NCI-H2196 (cell line): ENCODE measurements at regions not wholly inside any gene's neighbourhood (a gene's known extent, or its start where the extent isn't known, plus 50 kb on each side); places are given as distances from the start of the nearest gene placed in this dataset.
A peak's percentile ranks its signal among the peaks of the same experiment; 100 is the strongest.

ENCODE experiments used
- DNase-seq: peaks from one replicate; lab custom pipeline; 2025; ENCODE audit not compliant: unreplicated experiment; lab: John Stamatoyannopoulos, UW

- DNase-seq, result no peak
These were observed 141.7 kb downstream of the NDUFA10 start for GRCh38 chr2:239883326-239884050.

DNA sequence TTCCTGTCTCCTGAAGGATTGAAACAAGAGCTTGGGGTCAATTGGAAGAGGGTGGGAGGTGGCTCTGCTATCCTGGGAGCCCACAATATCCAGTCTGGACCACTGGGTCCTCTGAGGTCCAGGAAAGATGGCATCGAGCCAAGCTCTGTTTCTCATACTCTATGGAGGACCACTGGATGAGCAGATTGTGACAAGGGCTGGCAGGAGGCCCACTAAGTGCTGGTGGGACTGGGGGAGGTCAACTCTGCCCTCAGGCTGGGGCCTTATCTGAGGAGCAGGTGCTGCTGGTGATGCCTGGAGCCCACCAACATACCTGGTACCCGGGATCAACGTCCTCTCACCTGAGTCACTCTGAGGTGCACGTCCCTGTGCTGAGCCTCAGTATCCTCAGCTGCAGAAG, 142.4 kb downstream of the NDUFA10 start:
- DNase-seq, result no peak

DNA sequence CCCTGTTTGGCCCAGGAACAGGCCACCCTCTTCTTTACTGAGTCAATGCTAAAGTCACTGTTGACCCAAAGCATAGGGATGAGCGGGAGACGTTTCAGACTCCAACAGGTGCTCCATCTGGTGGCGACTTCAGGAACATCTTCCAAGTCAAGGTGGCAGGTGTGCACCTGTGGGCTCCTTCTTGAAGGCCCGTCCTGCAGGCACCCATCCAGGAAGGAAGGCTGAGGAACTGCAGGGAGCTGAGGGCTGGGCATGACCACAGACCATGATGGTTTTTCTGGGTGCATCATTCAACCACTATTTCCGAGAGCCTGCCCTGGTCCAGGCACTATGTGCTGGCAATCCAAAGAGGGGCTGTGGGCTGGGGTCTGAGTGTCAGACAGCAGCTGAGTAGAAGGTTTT, 142.8 kb downstream of the NDUFA10 start:
- DNase-seq, result peak; percentile 75

GRCh38 chr2:239881561-239882320, 143.4 kb downstream of the NDUFA10 start:
- DNase-seq, result no peak

DNA sequence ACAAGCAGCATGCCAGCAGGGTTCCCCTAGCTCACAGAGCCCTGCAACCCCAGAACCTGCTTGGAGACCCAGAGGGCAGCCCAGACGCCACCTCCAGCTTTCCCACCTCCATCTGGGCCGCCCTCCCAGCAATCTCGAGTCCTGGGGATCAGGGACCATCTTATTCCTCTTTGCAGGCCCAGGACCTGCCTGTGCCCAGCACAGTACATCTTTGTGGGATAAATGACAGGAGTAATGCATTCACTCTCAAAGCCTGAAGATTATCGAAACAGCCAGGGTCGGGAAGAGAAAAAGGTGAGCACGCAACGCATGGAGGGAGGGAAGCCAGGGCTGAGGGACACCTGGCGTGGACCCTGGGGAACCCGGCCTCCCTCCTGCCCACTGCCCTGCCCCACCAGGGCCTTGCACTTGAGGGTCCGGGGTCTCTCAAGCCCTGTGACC, 144.1 kb downstream of the NDUFA10 start:
- no peak for DNase-seq

DNA sequence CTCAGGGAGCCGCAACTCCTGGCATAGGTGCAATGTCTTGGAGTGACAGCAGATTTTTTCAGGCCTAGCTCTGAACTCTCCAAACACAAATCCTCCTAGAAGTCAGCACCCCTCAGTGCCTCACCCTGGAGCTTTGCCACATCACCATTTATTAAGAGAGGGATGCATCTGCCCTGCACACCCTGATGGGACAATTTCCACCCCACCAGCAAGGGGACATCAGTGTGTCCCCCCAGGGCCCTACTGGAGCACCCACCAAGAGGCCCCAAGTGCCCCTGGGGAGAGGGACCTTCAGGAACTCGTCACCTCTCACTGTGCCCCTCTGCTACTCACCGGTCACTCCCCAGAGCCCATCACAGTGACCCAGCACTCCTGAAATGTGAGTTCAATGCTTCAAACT, 144.7 kb downstream of the NDUFA10 start:
- no peak for DNase-seq

GRCh38 chr2:239879423-239880084, 145.6 kb downstream of the NDUFA10 start:
- DNase-seq, result no peak

DNA sequence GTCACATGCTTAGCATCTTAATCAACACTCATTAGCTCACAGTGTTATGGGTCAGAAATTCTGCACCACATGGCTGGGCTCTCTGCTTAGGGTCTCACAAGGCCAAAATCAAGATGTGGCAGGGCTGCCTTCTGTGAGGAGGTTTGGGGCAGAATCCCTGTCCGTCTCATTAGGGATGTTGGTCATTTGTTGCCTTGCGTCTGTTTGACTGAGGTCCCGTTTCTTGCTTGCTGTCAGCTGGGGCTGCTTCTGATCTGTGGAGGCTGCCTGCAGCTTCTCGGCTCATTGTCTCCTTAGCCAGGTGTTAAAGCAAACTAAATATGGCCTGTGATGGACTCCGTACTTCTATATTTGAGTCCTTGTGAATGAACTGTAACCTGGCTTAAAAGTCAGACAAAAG, 146.5 kb downstream of the NDUFA10 start:
- no peak for DNase-seq

- DNase-seq, result no peak
These were observed 148.2 kb downstream of the NDUFA10 start for GRCh38 chr2:239876948-239877289.

GRCh38 chr2:239876271-239876947, 148.7 kb downstream of the NDUFA10 start:
- DNase-seq, result no peak

GRCh38 chr2:239874636-239875356, 150.3 kb downstream of the NDUFA10 start:
- DNase-seq, result no peak

GRCh38 chr2:239873656-239874635, 151.2 kb downstream of the NDUFA10 start:
- DNase-seq, result no peak

- no peak for DNase-seq
These were observed 153.4 kb downstream of the NDUFA10 start for GRCh38 chr2:239871481-239872435.

GRCh38 chr2:239870863-239871262, 154.3 kb downstream of the NDUFA10 start:
- DNase-seq, result no peak

DNA sequence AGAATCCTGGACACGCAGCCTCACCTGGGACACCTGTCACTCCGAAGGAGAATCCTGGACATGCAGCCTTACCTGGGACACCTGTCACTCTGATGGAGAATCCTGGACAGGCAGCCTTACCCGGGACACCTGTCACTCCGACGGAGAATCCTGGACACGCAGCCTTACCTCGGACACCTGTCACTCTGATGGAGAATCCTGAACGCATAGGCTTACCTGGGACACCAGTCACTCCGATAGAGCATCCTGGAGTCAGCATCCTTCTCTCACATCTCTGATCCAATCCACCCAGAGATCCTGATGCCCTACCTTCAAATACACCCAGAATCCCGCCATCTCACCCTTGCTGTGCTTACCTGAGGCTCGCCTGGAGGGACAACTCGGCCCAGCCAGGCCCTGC, 154.9 kb downstream of the NDUFA10 start:
- no peak for DNase-seq

GRCh38 chr2:239869272-239870155, 155.6 kb downstream of the NDUFA10 start:
- no peak for DNase-seq

- no peak for DNase-seq
These were observed 156.5 kb downstream of the NDUFA10 start for GRCh38 chr2:239868556-239869181.
